Uterus (tissue), 2 donors: ENCODE measurements at regions not wholly inside any gene's neighbourhood (a gene's known extent, or its start where the extent isn't known, plus 50 kb on each side); places are given as distances from the start of the nearest gene placed in this dataset.

Experiments
- CTCF ChIP-seq, 4 experiments: fragments of 200-600 bp in 2 of 4; fragments of 450-650 bp in 2 of 4; sonication (generic) in 2 of 4; IDR thresholded peaks; one replicate each; pipeline ENCODE4 v1.5.1; 2016 to 2019; ENCODE audit warnings: antibody characterized with exemption in 4 of 4, mild to moderate bottlenecking in 2 of 4, moderate library complexity in 1 of 4
- POLR2A ChIP-seq, 2 donors: fragments of 450-650 bp; IDR thresholded peaks; one replicate each; pipeline ENCODE4 v1.6.1; 2016; ENCODE audit warnings: antibody characterized with exemption in 2 of 2, mild to moderate bottlenecking in 1 of 2, moderate library complexity in 1 of 2

DNA sequence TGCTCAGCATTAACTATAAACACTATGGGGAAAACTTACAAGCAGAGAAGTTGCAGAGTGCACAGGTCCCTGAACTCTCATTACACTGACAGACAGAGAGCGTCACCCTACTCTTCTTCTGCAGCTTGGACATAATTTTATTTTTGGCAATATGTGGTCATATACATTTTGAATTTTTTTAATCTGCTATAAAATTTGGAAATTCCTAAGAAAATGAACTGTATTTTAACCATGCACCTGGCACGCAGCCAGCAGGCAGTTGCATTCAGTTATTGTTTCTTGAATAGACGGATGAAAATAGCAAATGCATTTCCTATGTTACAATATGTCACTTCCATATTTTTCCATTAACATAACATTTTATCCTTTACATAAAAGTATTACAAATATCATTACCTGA is 100.2 kb downstream of the SLC25A46 start:
- TF ChIP-seq CTCF (IDR thresholded peaks at IDR 0.05) (no peak), POLR2A (IDR thresholded peaks at IDR 0.05) (no peak)
